RKO (cell line): ENCODE measurements at regions not wholly inside any gene's neighbourhood (a gene's known extent, or its start where the extent isn't known, plus 50 kb on each side); places are given as distances from the start of the nearest gene placed in this dataset.
A peak's percentile ranks its signal among the peaks of the same experiment; 100 is the strongest.
"Not testable (repeated sequence)": the region's sequence is repeated elsewhere in the genome, so short reads cannot be mapped to it uniquely, and the experiment has no call there.

ENCODE experiments used
- DNase-seq: peaks from one replicate; pipeline ENCODE4 v3.0.0-alpha.2; 2016; ENCODE audit warnings: low spot score

GRCh38 chr7:49481075-49481474 lies 292.4 kb upstream of the VWC2 start:
- DNase-seq: no peak

DNA sequence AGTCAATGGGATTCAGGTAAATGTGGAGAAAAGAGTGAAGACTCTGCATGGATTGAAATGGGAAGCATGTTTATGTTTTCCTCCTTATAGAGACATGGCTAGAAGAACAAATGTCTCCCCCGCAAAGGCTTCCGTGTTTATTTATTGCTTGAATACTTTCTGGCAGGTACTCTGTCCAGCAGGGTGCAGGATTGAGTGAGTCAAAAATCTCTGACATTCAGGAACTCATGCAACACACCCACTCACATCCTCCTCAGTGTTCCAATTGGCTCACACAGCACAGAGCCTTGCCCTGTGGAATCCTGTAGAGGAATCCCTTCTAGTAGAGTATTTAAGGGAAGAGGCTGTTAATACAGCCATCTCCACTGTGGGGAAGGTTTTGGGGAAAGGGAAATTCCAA lies 290.3 kb upstream of the VWC2 start:
- DNase-seq: peak; percentile 33

- peak; percentile 12 for DNase-seq
Measured at GRCh38 chr7:49486974-49487829, 286.2 kb upstream of the VWC2 start.

DNA sequence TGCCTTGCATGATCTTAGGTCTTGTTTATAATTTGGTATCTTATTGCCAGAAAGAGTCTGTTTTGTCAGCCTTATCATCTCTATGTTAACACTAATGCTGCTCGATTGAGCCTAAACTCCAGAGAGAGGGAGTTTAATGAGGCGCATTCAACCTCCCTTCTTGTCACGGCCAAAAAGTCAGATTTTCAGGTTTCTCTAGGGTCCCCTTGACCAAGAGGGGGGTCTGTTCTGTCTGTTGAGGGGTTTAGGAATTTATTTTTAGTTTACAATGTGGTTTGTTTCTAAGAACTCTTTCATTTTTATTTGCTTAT lies 285.7 kb upstream of the VWC2 start:
- no peak for DNase-seq

DNA sequence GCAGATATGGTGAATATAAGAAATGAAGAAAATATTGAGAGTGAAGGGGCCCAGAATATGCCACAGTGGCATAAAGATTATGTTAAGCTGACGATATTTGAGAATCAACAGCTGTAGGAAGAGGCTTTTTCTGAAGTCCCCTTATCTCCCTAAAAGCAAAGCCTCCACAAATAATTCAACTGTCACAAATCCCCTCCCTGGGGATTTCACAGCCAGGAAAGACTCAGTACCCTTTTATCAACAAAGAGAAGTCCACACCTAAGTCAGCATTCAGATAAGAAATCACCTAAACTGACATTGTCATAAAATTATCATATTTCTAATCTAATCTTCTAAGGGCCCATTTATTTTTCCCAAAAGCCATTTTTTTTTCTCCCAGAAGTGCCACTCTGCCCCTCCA lies 284.9 kb upstream of the VWC2 start:
- DNase-seq: no peak

DNA sequence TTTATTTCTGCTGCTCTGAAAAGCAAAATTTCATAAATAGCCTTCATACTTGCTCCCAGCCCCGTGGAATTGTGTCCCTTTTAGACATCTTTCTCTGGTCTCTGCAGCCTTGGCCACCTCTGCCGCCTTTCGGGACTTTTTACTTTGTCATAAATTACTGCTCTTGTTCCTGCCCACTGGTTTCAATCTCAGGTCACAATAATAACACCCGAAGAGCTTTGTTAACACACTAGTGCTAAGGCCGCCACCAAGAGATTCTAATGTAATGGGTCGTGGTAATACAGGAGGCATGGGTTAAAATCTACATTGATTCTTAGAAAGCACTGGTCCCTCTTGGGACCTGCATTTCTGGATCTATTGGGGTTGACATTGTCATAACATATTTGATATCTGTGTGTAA lies 276.0 kb upstream of the VWC2 start:
- no peak for DNase-seq

DNA sequence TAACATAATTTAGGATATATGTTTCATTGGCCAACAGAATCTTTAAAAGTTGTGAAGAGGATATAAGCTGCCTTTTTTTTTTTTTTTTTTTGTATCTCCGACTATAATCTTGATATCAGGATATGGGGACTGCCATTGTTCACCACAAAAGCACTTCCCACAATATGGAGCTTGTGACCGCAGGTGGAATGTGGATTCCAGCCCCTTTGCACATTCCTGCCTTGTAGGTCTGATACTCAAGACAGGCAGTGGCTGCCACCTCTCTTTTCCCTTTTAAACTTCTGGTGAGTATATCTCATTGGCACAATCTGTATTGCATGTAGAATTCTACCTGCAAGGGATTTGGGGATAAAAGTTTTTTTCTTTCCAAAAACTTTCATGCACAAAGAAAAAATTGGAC lies 272.7 kb upstream of the VWC2 start:
- DNase-seq: no peak

DNA sequence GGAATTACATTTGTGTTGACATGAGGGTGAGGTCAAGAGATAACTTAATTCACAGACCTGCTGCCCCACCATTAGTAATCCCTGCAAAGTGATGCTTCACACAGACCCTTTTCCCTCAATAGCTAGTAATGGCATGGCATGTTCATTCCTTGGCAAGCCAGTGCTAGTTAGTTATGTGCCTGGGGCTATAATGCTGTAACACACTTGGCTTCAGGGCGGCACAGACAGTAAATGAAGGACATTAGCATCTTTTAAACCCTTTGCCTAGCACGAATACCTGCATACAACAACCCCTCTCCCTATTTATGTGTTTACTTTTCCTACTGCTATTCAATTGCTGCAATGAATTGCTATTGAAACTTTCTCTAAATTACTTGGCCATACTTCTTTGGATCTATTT lies 266.2 kb upstream of the VWC2 start:
- not testable (repeated sequence) for DNase-seq

- DNase-seq: no peak
Measured at GRCh38 chr7:49513911-49514310, 259.5 kb upstream of the VWC2 start.

DNA sequence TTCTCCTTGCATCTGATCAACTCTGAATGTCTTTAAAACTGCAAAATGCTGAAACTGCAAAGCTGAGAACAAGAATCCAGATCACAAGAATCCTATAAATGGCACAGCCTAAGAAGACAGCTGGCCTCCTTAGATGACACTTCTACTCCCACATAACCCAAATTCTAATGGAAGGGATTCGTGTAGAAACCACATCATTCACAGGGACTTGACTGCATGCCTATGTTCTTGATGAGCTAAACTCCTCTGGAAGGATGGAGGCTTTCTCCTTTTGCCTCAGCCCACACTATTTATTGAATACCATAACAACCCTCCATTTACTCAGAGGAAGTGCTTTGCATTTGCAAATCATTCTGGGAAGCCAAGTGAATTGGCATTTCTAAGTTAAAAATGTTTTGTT lies 252.5 kb upstream of the VWC2 start:
- DNase-seq: no peak

DNA sequence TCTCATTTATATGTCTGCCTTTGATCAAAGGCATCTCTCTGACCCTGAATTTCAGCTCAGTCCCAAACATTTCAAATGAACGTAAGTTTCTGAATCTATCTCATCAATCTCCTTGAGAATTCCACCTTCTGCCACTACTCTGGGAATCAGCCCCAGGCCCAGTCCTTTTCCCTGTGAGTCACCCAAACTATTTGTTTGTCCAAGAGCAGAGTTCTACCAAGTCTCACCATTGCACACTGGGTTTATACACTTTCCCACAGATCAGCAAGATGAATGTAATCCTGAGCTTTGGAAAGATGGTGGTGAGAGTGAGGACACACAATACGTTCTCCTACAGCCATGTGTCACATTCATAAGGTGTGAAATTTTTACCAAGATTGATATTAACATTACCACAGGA lies 251.3 kb upstream of the VWC2 start:
- no peak for DNase-seq

- no peak for DNase-seq
Measured at GRCh38 chr7:49523870-49524269, 249.6 kb upstream of the VWC2 start.

DNA sequence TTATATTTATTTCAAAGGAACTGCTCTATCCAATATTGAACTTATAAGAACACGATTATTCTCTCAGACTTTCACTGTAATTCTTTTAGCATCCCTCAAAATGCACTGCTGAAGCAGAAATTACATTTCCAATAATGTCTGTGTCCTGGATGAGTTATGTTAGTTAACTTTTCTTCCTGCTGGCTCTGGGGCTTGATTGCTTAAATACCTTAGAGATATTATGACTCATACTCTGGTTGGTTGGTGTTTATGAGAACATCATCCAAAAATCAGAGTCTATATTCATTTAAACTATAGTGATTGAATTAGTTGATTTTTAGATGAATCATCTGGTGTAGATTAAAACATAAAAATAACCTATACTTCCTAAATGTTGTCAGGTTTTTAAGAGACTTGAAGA lies 246.3 kb upstream of the VWC2 start:
- no peak for DNase-seq

DNA sequence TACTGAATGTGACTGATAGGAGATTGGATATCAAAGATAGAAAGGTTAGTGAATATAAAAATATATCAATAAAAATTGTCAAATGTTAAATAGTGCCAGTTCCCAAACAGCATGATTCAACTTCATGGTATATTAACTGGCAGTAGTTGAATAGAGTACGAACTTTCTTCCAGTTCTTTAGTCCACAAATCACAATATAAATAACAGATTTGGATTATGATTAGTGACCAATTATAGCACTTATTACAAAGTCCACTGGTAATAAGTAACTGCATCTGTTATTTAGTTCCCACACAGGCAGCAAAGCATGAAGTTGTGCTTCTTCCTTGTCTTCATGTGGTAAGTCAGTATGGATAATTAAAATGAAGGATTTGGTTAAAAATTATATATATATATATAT lies 243.0 kb upstream of the VWC2 start:
- no peak for DNase-seq

DNA sequence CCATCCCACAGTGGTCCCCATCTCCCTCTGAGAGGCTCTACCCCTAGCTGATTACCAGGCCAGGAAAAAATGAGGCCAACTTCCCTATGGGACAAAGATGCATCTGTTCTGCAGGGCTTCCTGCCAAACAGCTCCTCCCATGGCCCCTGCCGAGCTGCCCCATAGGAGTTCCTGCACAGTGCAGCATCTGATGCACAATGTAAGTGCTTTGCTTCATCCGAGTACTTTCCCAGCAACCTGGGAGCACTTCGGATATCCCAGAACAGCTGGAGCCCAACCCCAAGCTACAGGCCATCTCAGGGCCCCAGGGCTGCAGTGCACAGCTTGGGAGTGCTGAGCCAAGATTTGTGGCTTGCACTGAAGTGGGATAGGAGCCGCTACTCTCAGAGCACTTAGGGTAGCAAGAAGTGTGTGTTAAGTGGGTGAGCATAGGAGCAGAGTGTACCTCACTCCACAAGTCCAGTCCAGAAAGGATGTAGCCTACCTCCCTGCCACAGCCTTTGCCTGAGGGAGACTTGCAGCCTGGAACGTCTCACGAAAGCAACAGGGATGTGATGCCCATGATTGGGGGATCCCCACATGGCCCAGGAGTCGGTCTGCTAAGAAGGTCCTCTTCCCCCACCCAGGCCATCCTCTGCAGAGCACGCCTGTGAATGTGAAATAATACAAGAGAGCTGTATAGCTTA lies 209.6 kb upstream of the VWC2 start:
- DNase-seq: no peak

GRCh38 chr7:49564379-49564714 lies 209.1 kb upstream of the VWC2 start:
- no peak for DNase-seq

GRCh38 chr7:49577576-49577975 lies 195.9 kb upstream of the VWC2 start:
- no peak for DNase-seq

DNA sequence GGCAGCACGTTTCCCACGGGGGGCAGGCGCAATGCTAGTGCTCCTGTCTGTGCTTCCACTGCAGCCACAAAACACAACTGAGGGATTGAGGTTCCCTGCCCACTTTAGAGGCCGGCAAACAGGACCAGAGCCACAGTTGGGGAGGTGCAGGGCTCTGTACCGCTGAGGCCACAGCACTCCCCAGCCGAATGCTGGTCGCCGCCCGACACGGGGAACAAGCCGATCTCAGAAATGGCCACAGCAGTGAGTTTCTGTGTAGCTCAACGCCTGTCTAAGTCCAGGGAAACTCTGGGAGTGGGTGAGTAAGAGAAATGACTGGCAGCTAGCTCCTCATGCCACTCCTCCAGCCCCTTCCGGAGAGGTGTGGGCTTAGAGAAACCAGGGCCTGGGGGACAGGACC lies 194.0 kb upstream of the VWC2 start:
- DNase-seq: no peak

GRCh38 chr7:49580000-49580399 lies 193.4 kb upstream of the VWC2 start:
- no peak for DNase-seq

DNA sequence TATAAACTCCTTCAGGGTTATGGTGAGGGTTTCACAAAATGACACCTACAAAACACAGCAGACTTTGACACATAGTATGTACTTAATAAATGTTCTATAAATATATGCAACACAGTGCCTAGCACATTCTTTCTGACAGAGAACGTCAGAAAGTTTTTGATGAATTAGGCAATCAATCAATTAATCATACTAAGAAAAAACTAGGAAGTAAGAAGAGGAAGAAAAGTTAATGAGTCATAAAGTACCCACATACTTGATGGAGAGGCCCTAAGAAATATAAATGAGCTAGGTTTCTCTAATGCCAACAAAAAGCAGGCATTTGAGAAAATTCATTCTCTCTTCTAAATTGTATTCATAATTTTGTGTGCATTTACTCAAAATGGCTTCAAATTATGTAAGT lies 192.7 kb upstream of the VWC2 start:
- no peak for DNase-seq

GRCh38 chr7:49583440-49583839 lies 190.0 kb upstream of the VWC2 start:
- DNase-seq: no peak

- no peak for DNase-seq
Measured at GRCh38 chr7:49596701-49597491, 176.5 kb upstream of the VWC2 start.

GRCh38 chr7:49597805-49598204 lies 175.6 kb upstream of the VWC2 start:
- DNase-seq: no peak
